PC-3 (cell line): ENCODE measurements at regions not wholly inside any gene's neighbourhood (a gene's known extent, or its start where the extent isn't known, plus 50 kb on each side); places are given as distances from the start of the nearest gene placed in this dataset.
A peak's percentile ranks its signal among the peaks of the same experiment; 100 is the strongest.

Experiments
- ATAC-seq: fragments of 200-7000 bp; cut with Tn5 transposase; 2 replicates; pipeline ENCODE4 v1.9.1; 2020; ENCODE audit warnings: mild to moderate bottlenecking, moderate library complexity
- BruUV-seq: library from RNA; stranded (reverse); fragments of 400-500 nt; replicated peaks from 2 replicates; lab custom pipeline; 2021; lab: Mats Ljungman, UMichigan
- CTCF ChIA-PET: fragments of 300-600 bp; sonication (Branson Sonifier 250); formaldehyde crosslinking; loops from one replicate; lab custom pipeline; 2022; ENCODE audit warnings: antibody characterized with exemption; lab: Charles Lee
- POLR2A ChIA-PET: fragments of 300-600 bp; sonication (Branson Sonifier 250); formaldehyde crosslinking; loops from one replicate; lab custom pipeline; 2022; ENCODE audit warnings: antibody characterized with exemption; ENCODE audit not compliant: unreplicated experiment; lab: Charles Lee
- DNase-seq: peaks from one replicate; pipeline ENCODE4 v3.0.0-alpha.2; 2015
- H2AFZ ChIP-seq: fragments of 300-600 bp; sonication (generic); 2 replicates; pipeline ENCODE4 v1.6.0; 2016; ENCODE audit warnings: antibody characterized with exemption, low read length
- H3F3A ChIP-seq: fragments of 300-600 bp; sonication (generic); one replicate; pipeline ENCODE4 v1.6.0; 2017; ENCODE audit warnings: antibody characterized with exemption, low read length, control low read depth, mild to moderate bottlenecking; ENCODE audit not compliant: unreplicated experiment
- H3K27ac ChIP-seq: fragments of 300-600 bp; sonication (generic); 2 replicates; pipeline ENCODE4 v1.5.1; 2016; ENCODE audit warnings: mild to moderate bottlenecking, low read length
- H3K27me3 ChIP-seq: fragments of 300-600 bp; sonication (generic); 2 replicates; pipeline ENCODE4 v1.6.1; 2016; ENCODE audit warnings: low read length, mixed read lengths
- H3K36me3 ChIP-seq: fragments of 300-600 bp; sonication (generic); 2 replicates; pipeline ENCODE4 v1.6.1; 2016; ENCODE audit warnings: low read depth, mixed run types, low read length, mixed read lengths
- H3K4me1 ChIP-seq: fragments of 300-600 bp; sonication (generic); 2 replicates; pipeline ENCODE4 v1.5.1; 2016; ENCODE audit warnings: low read length; ENCODE audit not compliant: insufficient read depth
- H3K4me2 ChIP-seq: fragments of 300-600 bp; sonication (generic); 2 replicates; pipeline ENCODE4 v1.6.0; 2016; ENCODE audit warnings: low read length
- H3K4me3 ChIP-seq: fragments of 300-600 bp; sonication (generic); 2 replicates; pipeline ENCODE4 v1.5.1; 2016; ENCODE audit warnings: mild to moderate bottlenecking, low read length, mixed read lengths
- H3K79me2 ChIP-seq: fragments of 300-600 bp; sonication (generic); 2 replicates; pipeline ENCODE4 v1.6.1; 2017; ENCODE audit warnings: low read length, mixed read lengths
- H3K9ac ChIP-seq: fragments of 300-600 bp; sonication (generic); 2 replicates; pipeline ENCODE4 v1.6.0; 2016; ENCODE audit warnings: mild to moderate bottlenecking, low read length
- H3K9me2 ChIP-seq: fragments of 300-600 bp; sonication (generic); replicated peaks from 2 replicates; pipeline ENCODE4 v1.6.1; 2016; ENCODE audit warnings: mixed run types, low read length, mixed read lengths
- H3K9me3 ChIP-seq: fragments of 300-600 bp; sonication (generic); 2 replicates; pipeline ENCODE4 v1.6.1; 2016; ENCODE audit warnings: low read length, mixed read lengths
- H4K20me1 ChIP-seq: fragments of 300-600 bp; sonication (generic); 2 replicates; pipeline ENCODE4 v1.6.1; 2016; ENCODE audit warnings: low read length, mixed read lengths
- EZH2 ChIP-seq: fragments of 300-600 bp; sonication (generic); IDR thresholded peaks from one replicate; pipeline ENCODE4 v1.6.1; 2017; ENCODE audit warnings: antibody characterized with exemption, mild to moderate bottlenecking, low read length; ENCODE audit not compliant: unreplicated experiment
- EZH2phosphoT487 ChIP-seq: fragments of 300-600 bp; sonication (generic); IDR thresholded peaks from 2 replicates; pipeline ENCODE4 v1.6.1; 2018; ENCODE audit warnings: mild to moderate bottlenecking, antibody characterized with exemption, low read length, borderline replicate concordance
- intact Hi-C: fragments of 100-400 bp; cut with micrococcal nuclease; formaldehyde crosslinking; loops from 2 replicates; pipeline ENCODE4 v1.9.0; 2023
- TF ChIP-seq, protein P1 (sequence below): fragments of 300-600 bp; sonication (generic); conservative IDR thresholded peaks from 2 replicates; pipeline ENCODE4 v1.5.1; 2017; ENCODE audit warnings: antibody characterized with exemption, low read depth, mild to moderate bottlenecking, low read length

DNA sequence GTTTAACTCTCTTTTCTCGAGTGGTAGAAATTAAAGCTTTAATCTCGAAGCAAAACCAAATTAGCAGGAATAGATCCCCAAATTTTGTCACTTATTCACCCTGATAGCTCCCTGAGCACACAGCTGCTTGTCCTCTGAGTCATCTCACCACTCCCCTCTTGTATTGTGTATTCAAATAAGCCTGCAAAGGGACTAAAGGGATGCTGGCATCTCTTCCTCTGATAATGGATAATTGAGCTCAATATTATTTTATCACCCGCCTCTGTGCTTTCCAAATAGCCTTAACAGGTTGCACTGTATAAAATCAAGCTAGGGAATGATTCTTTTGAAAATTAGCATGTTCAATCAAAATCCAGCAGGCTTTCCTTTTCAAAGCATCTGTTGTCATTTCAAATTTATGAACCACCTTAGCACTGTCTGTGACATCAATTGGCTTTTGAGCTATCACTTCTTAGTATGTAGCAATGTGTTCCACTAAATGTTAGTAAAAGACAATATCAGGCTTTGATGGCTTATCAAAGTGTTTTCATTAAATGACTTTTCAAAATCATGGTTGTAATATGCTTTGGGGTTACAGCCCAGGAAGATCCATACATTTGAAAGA, 561.6 kb downstream of the PLA2G4A start:
- peak; percentile 79 for ATAC-seq
- H3K4me3 ChIP-seq: no peak overlapping the region
- peak; percentile 40 for DNase-seq
- no peak overlapping the region for H3K4me2 ChIP-seq
- H3F3A ChIP-seq: no peaks in the 10 kb centered on the region
- ChIA-PET POLR2A (no interaction called here), CTCF (no interaction called here)
- BruUV-seq: no TSS peak
- no peaks in the 10 kb centered on the region for H3K9me3 ChIP-seq
- no peak overlapping the region for H3K9ac ChIP-seq
- H3K36me3 ChIP-seq: no peaks in the 10 kb centered on the region
- H3K27me3 ChIP-seq: no peaks in the 10 kb centered on the region
- H3K9me2 ChIP-seq: no peaks in the 10 kb centered on the region
- H2AFZ ChIP-seq: no peak overlapping the region
- TF ChIP-seq, protein P1, sequence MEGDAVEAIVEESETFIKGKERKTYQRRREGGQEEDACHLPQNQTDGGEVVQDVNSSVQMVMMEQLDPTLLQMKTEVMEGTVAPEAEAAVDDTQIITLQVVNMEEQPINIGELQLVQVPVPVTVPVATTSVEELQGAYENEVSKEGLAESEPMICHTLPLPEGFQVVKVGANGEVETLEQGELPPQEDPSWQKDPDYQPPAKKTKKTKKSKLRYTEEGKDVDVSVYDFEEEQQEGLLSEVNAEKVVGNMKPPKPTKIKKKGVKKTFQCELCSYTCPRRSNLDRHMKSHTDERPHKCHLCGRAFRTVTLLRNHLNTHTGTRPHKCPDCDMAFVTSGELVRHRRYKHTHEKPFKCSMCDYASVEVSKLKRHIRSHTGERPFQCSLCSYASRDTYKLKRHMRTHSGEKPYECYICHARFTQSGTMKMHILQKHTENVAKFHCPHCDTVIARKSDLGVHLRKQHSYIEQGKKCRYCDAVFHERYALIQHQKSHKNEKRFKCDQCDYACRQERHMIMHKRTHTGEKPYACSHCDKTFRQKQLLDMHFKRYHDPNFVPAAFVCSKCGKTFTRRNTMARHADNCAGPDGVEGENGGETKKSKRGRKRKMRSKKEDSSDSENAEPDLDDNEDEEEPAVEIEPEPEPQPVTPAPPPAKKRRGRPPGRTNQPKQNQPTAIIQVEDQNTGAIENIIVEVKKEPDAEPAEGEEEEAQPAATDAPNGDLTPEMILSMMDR: no peak
- TF ChIP-seq EZH2: no peak
- TF ChIP-seq EZH2phosphoT487: no peak
- no peak overlapping the region for H3K27ac ChIP-seq
- intact Hi-C loops: no loop called here
- H3K79me2 ChIP-seq: no peaks in the 10 kb centered on the region
- no peaks in the 10 kb centered on the region for H3K4me1 ChIP-seq
- H4K20me1 ChIP-seq: no peaks in the 10 kb centered on the region

DNA sequence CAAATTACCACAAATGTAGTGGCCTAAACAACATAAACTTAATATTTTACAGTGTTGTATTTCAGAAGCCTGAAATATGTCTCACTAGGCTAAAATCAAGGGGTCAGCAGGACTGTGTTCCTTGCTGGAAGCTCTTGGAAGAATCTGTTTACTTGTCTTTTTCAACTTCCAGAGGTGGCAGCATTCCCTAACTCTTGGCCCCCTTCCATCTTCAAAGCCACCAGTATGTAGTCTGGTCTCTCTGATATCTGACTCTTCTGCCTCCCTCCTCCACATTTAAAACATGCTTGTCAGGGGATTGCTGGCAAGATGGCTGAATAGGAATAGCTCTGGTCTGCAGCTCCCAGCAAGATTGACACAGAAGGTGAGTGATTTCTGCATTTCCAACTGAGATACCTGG, 567.5 kb downstream of the PLA2G4A start:
- H3K36me3 ChIP-seq: no peaks in the 10 kb centered on the region
- no peaks in the 10 kb centered on the region for H4K20me1 ChIP-seq
- no peaks in the 10 kb centered on the region for H3K4me1 ChIP-seq
- H3K27me3 ChIP-seq: no peaks in the 10 kb centered on the region
- H2AFZ ChIP-seq: no peak overlapping the region
- no peak overlapping the region for H3K9ac ChIP-seq
- intact Hi-C loops: no loop called here
- TF ChIP-seq, protein P1: no peak
- TF ChIP-seq EZH2 (no peak), EZH2phosphoT487 (no peak)
- H3K4me3 ChIP-seq: no peak overlapping the region
- ChIA-PET POLR2A (no interaction called here), CTCF (no interaction called here)
- BruUV-seq: no TSS peak
- H3K27ac ChIP-seq: no peak overlapping the region
- no peaks in the 10 kb centered on the region for H3F3A ChIP-seq
- ATAC-seq (no peak), DNase-seq (no peak)
- H3K9me3 ChIP-seq: no peaks in the 10 kb centered on the region
- no peaks in the 10 kb centered on the region for H3K9me2 ChIP-seq
- no peaks in the 10 kb centered on the region for H3K79me2 ChIP-seq
- H3K4me2 ChIP-seq: no peak overlapping the region

DNA sequence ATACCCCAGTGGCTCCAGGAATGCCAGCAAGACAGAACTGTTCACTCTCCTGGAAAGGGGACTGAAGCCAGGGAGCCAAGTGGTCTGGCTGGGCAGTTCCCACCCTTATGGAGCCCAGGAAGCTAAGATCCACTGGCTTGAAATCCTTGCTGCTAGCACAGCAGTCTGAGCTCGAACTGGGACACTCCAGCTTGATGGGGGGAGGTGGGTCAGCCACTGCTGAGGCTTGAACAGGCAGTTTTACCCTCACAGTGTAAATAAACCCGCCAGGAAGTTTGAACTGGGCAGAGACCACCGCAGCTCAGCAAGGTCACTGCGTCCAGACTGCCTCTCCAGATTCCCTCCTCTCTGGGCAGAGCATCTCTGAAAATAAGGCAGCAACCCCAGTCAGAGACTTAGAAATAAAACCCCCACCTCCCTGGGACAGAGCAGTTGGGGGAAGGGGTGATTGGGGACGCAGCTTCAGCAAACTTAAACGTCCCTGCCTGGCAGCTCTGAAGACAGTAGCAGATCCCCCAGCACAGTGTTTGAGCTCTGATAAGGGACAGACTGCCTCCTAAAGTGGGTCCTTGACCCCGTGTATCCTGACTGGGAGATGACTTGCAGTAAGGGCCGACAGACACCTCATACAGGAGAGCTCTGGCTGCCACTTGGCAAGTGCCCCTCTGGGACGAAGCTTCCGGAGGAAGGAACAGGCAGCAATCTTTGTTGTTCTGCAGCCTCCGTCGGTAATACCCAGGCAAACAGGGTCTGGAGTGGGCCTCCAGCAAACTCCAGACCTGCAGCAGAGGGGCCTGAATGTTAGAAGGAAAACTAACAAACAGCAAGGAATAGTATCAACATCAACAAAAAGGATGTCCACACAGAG, 568.4 kb downstream of the PLA2G4A start:
- TF ChIP-seq EZH2 (no peak), EZH2phosphoT487 (no peak)
- TF ChIP-seq, protein P1: no peak
- H2AFZ ChIP-seq: no peak overlapping the region
- POLR2A ChIA-PET: no interaction called here
- H3K9me3 ChIP-seq: no peaks in the 10 kb centered on the region
- H3K9me2 ChIP-seq: no peaks in the 10 kb centered on the region
- H3K36me3 ChIP-seq: no peaks in the 10 kb centered on the region
- no peak overlapping the region for H3K4me2 ChIP-seq
- no peaks in the 10 kb centered on the region for H4K20me1 ChIP-seq
- ATAC-seq (no peak), DNase-seq (no peak)
- intact Hi-C loops: no loop called here
- H3K79me2 ChIP-seq: no peaks in the 10 kb centered on the region
- H3K4me1 ChIP-seq: no peaks in the 10 kb centered on the region
- no peak overlapping the region for H3K27ac ChIP-seq
- CTCF ChIA-PET: no interaction called here
- H3K27me3 ChIP-seq: no peaks in the 10 kb centered on the region
- no peaks in the 10 kb centered on the region for H3F3A ChIP-seq
- BruUV-seq: no TSS peak
- no peak overlapping the region for H3K9ac ChIP-seq
- H3K4me3 ChIP-seq: no peak overlapping the region
